SK-N-SH (cell line): ENCODE measurements at regions not wholly inside any gene's neighbourhood (a gene's known extent, or its start where the extent isn't known, plus 50 kb on each side); places are given as distances from the start of the nearest gene placed in this dataset.

Experiments
- CTCF ChIA-PET: fragments of 300-600, 350-600 bp; formaldehyde crosslinking; extraction: SDS; loops from one replicate; lab custom pipeline; 2021; lab: Yijun Ruan, JAX
- POLR2A ChIA-PET: fragments of 350-600 bp; sonication (Branson Sonifier 250); formaldehyde crosslinking; extraction: SDS; loops from one replicate; lab custom pipeline; 2020; ENCODE audit warnings: antibody characterized with exemption, inconsistent platforms; lab: Yijun Ruan, JAX
- DNase-seq: peaks from one replicate; pipeline ENCODE4 v3.0.0; 2012
- H2AFZ ChIP-seq: fragments of 200-600 bp; sonication (generic); 2 replicates; pipeline ENCODE4 v1.8.1; 2016; ENCODE audit warnings: antibody characterized with exemption, mild to moderate bottlenecking, low read depth
- H3F3A ChIP-seq: fragments of 200-600 bp; sonication (generic); replicated peaks from 2 replicates; pipeline ENCODE3; 2016; ENCODE audit warnings: antibody characterized with exemption, mild to moderate bottlenecking; ENCODE audit not compliant: insufficient read depth
- H3K27ac ChIP-seq, 2 experiments: fragments of 200-500 bp in 1 of 2; fragments of 200-600 bp in 1 of 2; sonication (Bioruptor generic) in 1 of 2; sonication (generic), shearing (Covaris generic) in 1 of 2; 2 replicates each; pipeline versions ENCODE4 v1.5.1 to v1.6.1; 2014 to 2016; ENCODE audit warnings: low read depth in 2 of 2, inconsistent platforms in 1 of 2, low read length in 1 of 2, mild to moderate bottlenecking in 1 of 2, mixed read lengths in 1 of 2
- H3K27me3 ChIP-seq: fragments of 200-600 bp; sonication (generic), shearing (Covaris generic); 2 replicates; pipeline ENCODE4 v1.6.1; 2016; ENCODE audit warnings: mixed run types; ENCODE audit not compliant: insufficient read depth
- H3K36me3 ChIP-seq, 2 experiments: fragments of 200-500 bp in 1 of 2; fragments of 200-600 bp in 1 of 2; sonication (Bioruptor generic) in 1 of 2; sonication (generic) in 1 of 2; replicated peaks in 1 of 2; 2 replicates each; pipeline versions ENCODE3 to v1.5.1; 2014 to 2016; ENCODE audit warnings: low read length in 1 of 2, mild to moderate bottlenecking in 1 of 2; ENCODE audit not compliant: insufficient read depth in 2 of 2, control insufficient read depth in 1 of 2
- H3K4me1 ChIP-seq, 2 experiments: fragments of 200-500 bp in 1 of 2; fragments of 200-600 bp in 1 of 2; sonication (Bioruptor generic) in 1 of 2; sonication (generic), shearing (Covaris generic) in 1 of 2; 2 replicates each; pipeline versions ENCODE4 v1.5.1 to v1.6.1; 2014 to 2016; ENCODE audit warnings: low read depth in 1 of 2, low read length in 1 of 2, mixed run types in 1 of 2; ENCODE audit not compliant: insufficient read depth in 2 of 2, control insufficient read depth in 1 of 2
- H3K4me2 ChIP-seq: fragments of 200-600 bp; sonication (generic), shearing (Covaris generic); 2 replicates; pipeline ENCODE4 v1.6.1; 2017; ENCODE audit warnings: mixed run types
- H3K4me3 ChIP-seq, 2 experiments: fragments of 200-500 bp in 1 of 2; fragments of 200-600 bp in 1 of 2; sonication (Bioruptor generic) in 1 of 2; sonication (generic), shearing (Covaris generic) in 1 of 2; 2 replicates each; pipeline versions ENCODE4 v1.5.1 to v1.8.1; 2014 to 2016; ENCODE audit warnings: low read depth in 2 of 2, inconsistent platforms in 1 of 2, low read length in 1 of 2, mild to moderate bottlenecking in 1 of 2, mixed read lengths in 1 of 2, moderate library complexity in 1 of 2
- H3K79me2 ChIP-seq: fragments of 200-600 bp; sonication (generic); 2 replicates; pipeline ENCODE4 v1.8.1; 2017; ENCODE audit warnings: mild to moderate bottlenecking; ENCODE audit not compliant: insufficient read depth
- H3K9ac ChIP-seq: fragments of 200-600 bp; sonication (generic); 2 replicates; pipeline ENCODE4 v1.6.1; 2017; ENCODE audit warnings: mixed run types
- H3K9me2 ChIP-seq: fragments of 200-600 bp; sonication (generic); 2 replicates; pipeline ENCODE4 v1.6.1; 2017; ENCODE audit warnings: mixed run types
- H3K9me3 ChIP-seq: fragments of 200-600 bp; sonication (generic); 2 replicates; pipeline ENCODE4 v1.6.1; 2017; ENCODE audit warnings: mixed run types, mild to moderate bottlenecking, moderate library complexity
- H4K20me1 ChIP-seq: fragments of 200-600 bp; sonication (generic); 2 replicates; pipeline ENCODE4 v1.6.1; 2017; ENCODE audit warnings: mild to moderate bottlenecking, mixed run types; ENCODE audit not compliant: insufficient read depth
- CHD2 ChIP-seq: fragments of 150-350 bp; IDR thresholded peaks from 2 replicates; pipeline ENCODE4 v1.6.1; 2018; ENCODE audit warnings: low read length; ENCODE audit not compliant: partially characterized antibody
- GABPA ChIP-seq: IDR thresholded peaks from 2 replicates; pipeline ENCODE4 v1.4.0; 2012; ENCODE audit warnings: low read depth, mild to moderate bottlenecking
- JUND ChIP-seq: IDR thresholded peaks from 2 replicates; pipeline ENCODE4 v1.4.0; 2012
- POLR2AphosphoS5 ChIP-seq: IDR thresholded peaks from 2 replicates; pipeline ENCODE4 v1.6.1; 2012; ENCODE audit warnings: low read depth, low read length
- RAD21 ChIP-seq: IDR thresholded peaks from 2 replicates; pipeline ENCODE4 v1.6.1; 2012; ENCODE audit warnings: mild to moderate bottlenecking, low read length
- RFX5 ChIP-seq: IDR thresholded peaks from 2 replicates; pipeline ENCODE4 v1.6.1; 2012; ENCODE audit warnings: mild to moderate bottlenecking, improper control_type of control experiment, low read length
- RXRA ChIP-seq: IDR thresholded peaks from 2 replicates; pipeline ENCODE4 v1.4.0; 2012; ENCODE audit warnings: low read depth, mild to moderate bottlenecking, borderline replicate concordance
- SIN3A ChIP-seq: IDR thresholded peaks from 2 replicates; pipeline ENCODE4 v1.6.1; 2012; ENCODE audit warnings: low read depth, mild to moderate bottlenecking, low read length, moderate library complexity, borderline replicate concordance
- SMC3 ChIP-seq: IDR thresholded peaks from 2 replicates; pipeline ENCODE4 v1.6.1; 2012; ENCODE audit warnings: low read depth, low read length, improper control_type of control experiment
- TCF12 ChIP-seq: IDR thresholded peaks from 2 replicates; pipeline ENCODE4 v1.4.0; 2012
- TEAD4 ChIP-seq: IDR thresholded peaks from 2 replicates; pipeline ENCODE4 v1.4.0; 2012; ENCODE audit warnings: mild to moderate bottlenecking, borderline replicate concordance; ENCODE audit not compliant: insufficient read depth
- WGBS: methylation state at CpG from one replicate; pipeline ENCODE4 v1.1.6; 2017; ENCODE audit warnings: low lambda C conversion rate; 5-methylcytosine and 5-hydroxymethylcytosine counted together
- TF ChIP-seq, protein P1 (sequence below): IDR thresholded peaks from 2 replicates; pipeline ENCODE4 v1.6.1; 2012; ENCODE audit warnings: mild to moderate bottlenecking, low read depth, low read length, moderate library complexity
- TF ChIP-seq, protein P2 (sequence below): IDR thresholded peaks from 2 replicates; pipeline ENCODE4; 2012
- TF ChIP-seq, protein P3 (sequence below): IDR thresholded peaks from 2 replicates; pipeline ENCODE4 v1.4.0; 2012; ENCODE audit warnings: low read depth, borderline replicate concordance
- TF ChIP-seq, protein P4 (sequence below): fragments of 150-350 bp; IDR thresholded peaks from 2 replicates; pipeline ENCODE4 v1.6.1; 2016; ENCODE audit warnings: mild to moderate bottlenecking, low read depth, low read length

DNA sequence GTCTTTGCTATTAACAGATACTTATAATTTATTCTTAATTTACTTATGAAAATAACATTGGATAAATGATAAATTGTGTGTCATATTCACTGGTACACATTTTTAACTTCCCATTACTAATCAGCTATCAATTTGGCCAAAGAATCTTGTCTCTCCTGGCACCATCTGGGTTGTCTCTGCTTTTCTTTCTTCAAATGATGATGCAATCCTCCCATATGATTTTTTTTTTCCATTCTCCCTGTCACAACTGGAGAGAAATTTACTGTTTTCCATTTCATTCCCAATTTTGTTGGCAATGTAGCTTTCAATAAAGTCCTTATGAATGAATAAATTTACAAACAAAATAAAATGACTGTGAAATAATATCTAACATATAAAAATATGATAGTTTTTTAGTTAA lies 743.7 kb upstream of the EPHA6 start:
- Histone ChIP-seq H3K9me2 (0 out of 2 replicates have a peak, but pooled peaks cover 3% of the 10 kb centered on the region), H3F3A (no peaks in the 10 kb centered on the region)
- no peak for DNase-seq
- TF ChIP-seq TCF12, result no peak
- TF ChIP-seq, protein P1, sequence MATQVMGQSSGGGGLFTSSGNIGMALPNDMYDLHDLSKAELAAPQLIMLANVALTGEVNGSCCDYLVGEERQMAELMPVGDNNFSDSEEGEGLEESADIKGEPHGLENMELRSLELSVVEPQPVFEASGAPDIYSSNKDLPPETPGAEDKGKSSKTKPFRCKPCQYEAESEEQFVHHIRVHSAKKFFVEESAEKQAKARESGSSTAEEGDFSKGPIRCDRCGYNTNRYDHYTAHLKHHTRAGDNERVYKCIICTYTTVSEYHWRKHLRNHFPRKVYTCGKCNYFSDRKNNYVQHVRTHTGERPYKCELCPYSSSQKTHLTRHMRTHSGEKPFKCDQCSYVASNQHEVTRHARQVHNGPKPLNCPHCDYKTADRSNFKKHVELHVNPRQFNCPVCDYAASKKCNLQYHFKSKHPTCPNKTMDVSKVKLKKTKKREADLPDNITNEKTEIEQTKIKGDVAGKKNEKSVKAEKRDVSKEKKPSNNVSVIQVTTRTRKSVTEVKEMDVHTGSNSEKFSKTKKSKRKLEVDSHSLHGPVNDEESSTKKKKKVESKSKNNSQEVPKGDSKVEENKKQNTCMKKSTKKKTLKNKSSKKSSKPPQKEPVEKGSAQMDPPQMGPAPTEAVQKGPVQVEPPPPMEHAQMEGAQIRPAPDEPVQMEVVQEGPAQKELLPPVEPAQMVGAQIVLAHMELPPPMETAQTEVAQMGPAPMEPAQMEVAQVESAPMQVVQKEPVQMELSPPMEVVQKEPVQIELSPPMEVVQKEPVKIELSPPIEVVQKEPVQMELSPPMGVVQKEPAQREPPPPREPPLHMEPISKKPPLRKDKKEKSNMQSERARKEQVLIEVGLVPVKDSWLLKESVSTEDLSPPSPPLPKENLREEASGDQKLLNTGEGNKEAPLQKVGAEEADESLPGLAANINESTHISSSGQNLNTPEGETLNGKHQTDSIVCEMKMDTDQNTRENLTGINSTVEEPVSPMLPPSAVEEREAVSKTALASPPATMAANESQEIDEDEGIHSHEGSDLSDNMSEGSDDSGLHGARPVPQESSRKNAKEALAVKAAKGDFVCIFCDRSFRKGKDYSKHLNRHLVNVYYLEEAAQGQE, result no peak
- TF ChIP-seq CHD2, result no peak
- TF ChIP-seq RFX5, result no peak
- TF ChIP-seq, protein P2, sequence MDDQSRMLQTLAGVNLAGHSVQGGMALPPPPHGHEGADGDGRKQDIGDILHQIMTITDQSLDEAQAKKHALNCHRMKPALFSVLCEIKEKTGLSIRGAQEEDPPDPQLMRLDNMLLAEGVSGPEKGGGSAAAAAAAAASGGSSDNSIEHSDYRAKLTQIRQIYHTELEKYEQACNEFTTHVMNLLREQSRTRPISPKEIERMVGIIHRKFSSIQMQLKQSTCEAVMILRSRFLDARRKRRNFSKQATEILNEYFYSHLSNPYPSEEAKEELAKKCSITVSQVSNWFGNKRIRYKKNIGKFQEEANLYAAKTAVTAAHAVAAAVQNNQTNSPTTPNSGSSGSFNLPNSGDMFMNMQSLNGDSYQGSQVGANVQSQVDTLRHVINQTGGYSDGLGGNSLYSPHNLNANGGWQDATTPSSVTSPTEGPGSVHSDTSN, result no peak
- TF ChIP-seq, all 33 proteins: peak for 0
- Histone ChIP-seq H3K27ac (no peak overlapping the region), H3K4me2 (no peak overlapping the region), H3K79me2 (no peaks in the 10 kb centered on the region), H3K9ac (no peak overlapping the region), H3K36me3 (no peaks in the 10 kb centered on the region), H3K4me1 (no peaks in the 10 kb centered on the region), H3K9me3 (no peaks in the 10 kb centered on the region), H2AFZ (no peak overlapping the region), H4K20me1 (no peaks in the 10 kb centered on the region), H3K27me3 (no peaks in the 10 kb centered on the region), H3K4me3 (no peak overlapping the region)
- ChIA-PET CTCF (no interaction called here), POLR2A (no interaction called here)

DNA sequence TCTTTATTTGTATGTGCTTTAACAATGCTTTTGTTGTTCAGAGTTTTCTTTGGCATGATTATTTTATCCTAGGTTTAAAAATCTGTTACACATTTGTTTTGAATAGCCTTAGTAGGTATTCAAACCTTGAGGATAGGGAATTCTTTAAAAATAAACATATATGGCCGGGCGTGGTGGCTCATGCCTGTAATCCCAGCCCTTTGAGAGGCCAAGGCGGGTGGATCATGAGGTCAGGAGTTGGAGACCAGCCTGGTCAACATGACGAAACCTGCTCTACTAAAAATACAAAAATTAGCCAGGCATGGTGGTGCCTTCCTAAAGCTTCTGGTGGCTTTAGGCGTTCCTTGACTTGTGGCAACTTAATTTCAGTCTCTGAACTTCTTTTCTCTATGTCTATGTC lies 743.3 kb upstream of the EPHA6 start:
- Histone ChIP-seq H3K9ac (no peak overlapping the region), H3K4me1 (no peaks in the 10 kb centered on the region), H3K9me3 (no peaks in the 10 kb centered on the region), H3F3A (no peaks in the 10 kb centered on the region), H3K4me2 (no peak overlapping the region), H4K20me1 (no peaks in the 10 kb centered on the region), H3K27me3 (no peaks in the 10 kb centered on the region), H3K9me2 (0 out of 2 replicates have a peak, but pooled peaks cover 3% of the 10 kb centered on the region), H3K27ac (no peak overlapping the region), H3K36me3 (no peaks in the 10 kb centered on the region), H3K4me3 (no peak overlapping the region), H3K79me2 (no peaks in the 10 kb centered on the region), H2AFZ (no peak overlapping the region)
- CTCF ChIA-PET, result no interaction called here
- WGBS, result 3% methylated on average over 5 of the region's 5 CpGs
- DNase-seq, result no peak
- POLR2A ChIA-PET, result no interaction called here
- TF ChIP-seq, protein P3, sequence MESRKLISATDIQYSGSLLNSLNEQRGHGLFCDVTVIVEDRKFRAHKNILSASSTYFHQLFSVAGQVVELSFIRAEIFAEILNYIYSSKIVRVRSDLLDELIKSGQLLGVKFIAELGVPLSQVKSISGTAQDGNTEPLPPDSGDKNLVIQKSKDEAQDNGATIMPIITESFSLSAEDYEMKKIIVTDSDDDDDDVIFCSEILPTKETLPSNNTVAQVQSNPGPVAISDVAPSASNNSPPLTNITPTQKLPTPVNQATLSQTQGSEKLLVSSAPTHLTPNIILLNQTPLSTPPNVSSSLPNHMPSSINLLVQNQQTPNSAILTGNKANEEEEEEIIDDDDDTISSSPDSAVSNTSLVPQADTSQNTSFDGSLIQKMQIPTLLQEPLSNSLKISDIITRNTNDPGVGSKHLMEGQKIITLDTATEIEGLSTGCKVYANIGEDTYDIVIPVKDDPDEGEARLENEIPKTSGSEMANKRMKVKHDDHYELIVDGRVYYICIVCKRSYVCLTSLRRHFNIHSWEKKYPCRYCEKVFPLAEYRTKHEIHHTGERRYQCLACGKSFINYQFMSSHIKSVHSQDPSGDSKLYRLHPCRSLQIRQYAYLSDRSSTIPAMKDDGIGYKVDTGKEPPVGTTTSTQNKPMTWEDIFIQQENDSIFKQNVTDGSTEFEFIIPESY, result no peak
- no peak for TF ChIP-seq RAD21
- TF ChIP-seq RXRA, result no peak
- TF ChIP-seq SMC3, result no peak
- no peak for TF ChIP-seq GABPA
- no peak for TF ChIP-seq TCF12
- no peak for TF ChIP-seq CHD2
- TF ChIP-seq SIN3A, result no peak
- TF ChIP-seq TEAD4, result no peak
- no peak for TF ChIP-seq JUND
- TF ChIP-seq, protein P1, result no peak
- no peak for TF ChIP-seq POLR2AphosphoS5
- TF ChIP-seq, protein P4, sequence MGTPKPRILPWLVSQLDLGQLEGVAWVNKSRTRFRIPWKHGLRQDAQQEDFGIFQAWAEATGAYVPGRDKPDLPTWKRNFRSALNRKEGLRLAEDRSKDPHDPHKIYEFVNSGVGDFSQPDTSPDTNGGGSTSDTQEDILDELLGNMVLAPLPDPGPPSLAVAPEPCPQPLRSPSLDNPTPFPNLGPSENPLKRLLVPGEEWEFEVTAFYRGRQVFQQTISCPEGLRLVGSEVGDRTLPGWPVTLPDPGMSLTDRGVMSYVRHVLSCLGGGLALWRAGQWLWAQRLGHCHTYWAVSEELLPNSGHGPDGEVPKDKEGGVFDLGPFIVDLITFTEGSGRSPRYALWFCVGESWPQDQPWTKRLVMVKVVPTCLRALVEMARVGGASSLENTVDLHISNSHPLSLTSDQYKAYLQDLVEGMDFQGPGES, result no peak
